GM20431 (cell line): ENCODE measurements at regions not wholly inside any gene's neighbourhood (a gene's known extent, or its start where the extent isn't known, plus 50 kb on each side); places are given as distances from the start of the nearest gene placed in this dataset.
"Not testable (repeated sequence)": the region's sequence is repeated elsewhere in the genome, so short reads cannot be mapped to it uniquely, and the experiment has no call there.

Experiments used
- in situ Hi-C: fragments of 300-500 bp; cut with MseI, MboI; formaldehyde crosslinking; loops from one replicate; pipeline ENCODE4 v1.15.0; 2020; ENCODE audit warnings: low sequenced_read_pairs; ENCODE audit not compliant: unreplicated experiment

DNA sequence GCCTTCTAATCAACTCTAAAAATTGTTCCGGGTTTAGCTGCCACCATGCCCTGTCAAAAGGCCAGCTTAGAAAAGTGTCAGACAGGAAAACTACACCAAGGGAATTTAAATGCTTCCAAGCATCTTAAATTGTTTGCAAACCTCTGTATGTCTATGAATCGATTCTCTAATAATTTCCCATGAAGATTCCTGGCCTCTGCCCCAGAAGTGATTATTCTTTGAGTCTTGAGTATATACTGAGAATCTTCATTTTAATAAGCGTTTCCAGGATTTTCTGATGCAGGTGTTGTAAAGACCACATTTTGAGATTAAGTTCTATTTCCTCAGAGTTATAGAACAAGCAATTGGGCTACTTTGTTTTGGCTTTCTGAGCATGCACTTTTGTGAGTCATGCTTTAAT, 471.8 kb upstream of the JAG1 start:
- in situ Hi-C loops: no loop called here

GRCh38 chr20:11153819-11154218, 480.0 kb upstream of the JAG1 start:
- in situ Hi-C loops: no loop called here

GRCh38 chr20:11155156-11155756, 481.5 kb upstream of the JAG1 start:
- in situ Hi-C loops: no loop called here

DNA sequence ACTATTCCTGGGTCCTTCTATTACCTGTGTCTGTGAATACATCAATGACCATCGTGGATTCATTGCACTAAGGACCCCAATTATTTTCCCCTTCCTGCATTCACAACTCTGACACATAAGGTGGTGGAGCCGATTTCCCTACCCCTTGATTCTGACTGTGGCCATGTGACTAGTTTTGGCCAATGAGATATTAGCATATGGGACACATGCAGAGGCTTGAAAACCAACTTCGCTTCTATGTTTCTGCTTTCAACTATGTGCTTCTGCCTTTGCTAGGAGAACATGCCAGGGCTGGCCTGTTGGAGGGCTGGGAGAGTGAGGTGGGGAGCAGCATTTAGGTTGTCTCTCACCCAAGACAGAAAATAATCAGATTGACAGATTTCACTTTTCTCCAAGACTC, 483.1 kb upstream of the JAG1 start:
- in situ Hi-C loops: no loop called here

GRCh38 chr20:11158146-11158545, 484.3 kb upstream of the JAG1 start:
- in situ Hi-C loops: no loop called here

DNA sequence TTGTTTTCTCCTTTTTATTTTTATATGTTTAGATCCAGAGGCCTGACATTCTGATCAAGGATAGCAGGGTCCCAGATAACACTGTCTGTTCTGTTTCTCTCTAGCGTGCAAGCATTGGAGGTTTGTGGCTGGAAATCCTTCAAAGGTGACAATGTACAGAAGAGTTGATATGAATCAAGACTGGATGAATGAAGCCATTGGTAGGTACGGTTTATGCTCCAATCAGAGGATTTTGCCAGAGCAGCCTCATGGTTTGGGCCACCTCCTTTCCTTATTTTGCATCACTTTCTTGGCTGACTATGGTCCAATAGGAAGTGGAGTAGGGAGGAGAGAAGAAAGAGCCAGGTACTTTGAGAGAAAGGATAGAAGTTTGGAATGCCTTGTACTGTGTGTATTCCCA, 484.8 kb upstream of the JAG1 start:
- in situ Hi-C loops: no loop called here

- in situ Hi-C loops: no loop called here
Observed at GRCh38 chr20:11159728-11160127, 485.9 kb upstream of the JAG1 start.

GRCh38 chr20:11162026-11162775, 488.4 kb upstream of the JAG1 start:
- in situ Hi-C loops: no loop called here

DNA sequence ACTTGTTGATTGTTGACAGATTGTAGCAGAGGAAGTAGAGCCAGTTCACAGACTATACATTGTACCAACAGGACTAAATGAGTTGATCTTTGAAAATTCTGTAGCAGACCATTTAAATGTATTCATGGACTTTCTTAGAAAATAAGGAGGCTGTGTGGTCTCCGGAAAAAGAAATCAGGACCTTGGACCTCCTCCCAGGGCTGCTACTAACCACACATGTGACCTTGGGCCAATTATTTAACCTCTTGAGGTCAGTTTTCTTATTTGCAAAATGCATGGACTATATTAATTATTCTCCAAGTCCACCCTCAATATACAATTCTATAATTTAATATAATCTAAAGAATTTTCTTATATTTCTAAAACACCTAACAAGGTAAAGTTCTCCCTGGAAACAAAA, 492.0 kb upstream of the JAG1 start:
- in situ Hi-C loops: no loop called here

GRCh38 chr20:11166712-11167111, 492.9 kb upstream of the JAG1 start:
- in situ Hi-C loops: no loop called here

DNA sequence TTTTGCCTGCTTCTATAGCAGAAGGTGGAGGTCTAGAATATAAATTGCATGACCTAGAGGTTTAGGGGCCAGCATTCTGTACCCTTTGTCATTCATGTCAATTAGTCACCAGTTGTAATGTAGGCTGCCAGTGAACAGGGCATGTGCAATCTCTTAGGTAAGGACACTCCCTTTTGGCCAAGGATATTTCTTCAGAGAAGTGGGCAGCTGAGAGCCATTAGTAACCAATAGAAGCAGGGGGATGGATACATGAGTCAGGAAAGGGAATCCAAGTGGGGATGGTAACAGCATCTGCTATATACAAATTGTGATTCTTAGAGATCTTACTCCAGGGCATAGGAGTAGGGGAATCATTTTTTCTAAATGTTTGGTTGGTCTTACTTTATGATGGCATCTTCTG, 494.2 kb upstream of the JAG1 start:
- in situ Hi-C loops: no loop called here

- in situ Hi-C loops: no loop called here
Observed at GRCh38 chr20:11170025-11170424, 496.2 kb upstream of the JAG1 start.

- in situ Hi-C loops: no loop called here
Observed at GRCh38 chr20:11170565-11170964, 496.8 kb upstream of the JAG1 start.

DNA sequence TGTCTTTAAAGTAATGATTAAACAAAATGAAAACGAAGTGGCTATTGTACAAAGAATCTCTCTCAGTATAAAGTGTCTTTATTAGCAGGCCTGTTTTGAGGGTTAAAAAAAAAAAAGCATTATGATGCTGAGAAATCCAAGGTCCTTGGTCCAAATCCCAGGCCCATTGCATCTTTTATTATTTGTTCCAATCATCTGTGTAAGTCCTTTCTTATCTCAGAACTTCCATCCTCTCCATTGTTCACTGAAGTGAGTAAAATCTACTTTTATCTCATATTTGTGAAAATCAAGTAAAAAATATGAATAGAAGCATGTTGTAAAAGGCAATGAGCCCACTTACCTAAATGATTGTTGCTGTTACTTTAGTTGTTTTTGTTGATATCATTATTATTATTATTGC, 499.1 kb upstream of the JAG1 start:
- in situ Hi-C loops: no loop called here

GRCh38 chr20:11173916-11174315, 500.1 kb upstream of the JAG1 start:
- in situ Hi-C loops: no loop called here

DNA sequence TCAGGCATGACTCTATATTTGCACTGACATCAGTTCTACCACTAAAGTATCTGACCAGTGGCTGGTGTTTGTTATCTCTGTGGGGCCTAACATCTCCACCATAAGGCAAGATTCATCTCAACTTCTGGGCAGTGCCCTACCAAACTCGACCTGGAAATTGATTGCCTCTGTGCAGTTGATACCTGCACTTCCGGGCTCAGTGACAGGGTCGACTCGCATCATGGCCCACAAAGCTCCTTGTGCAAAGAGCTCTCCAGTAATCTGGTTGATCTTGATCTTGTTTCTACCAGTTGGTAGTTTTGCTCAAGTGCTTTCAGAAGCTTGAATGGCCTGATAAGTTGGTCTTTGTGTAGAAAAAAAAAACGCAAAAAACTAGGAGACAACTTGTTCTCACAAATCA, 501.1 kb upstream of the JAG1 start:
- in situ Hi-C loops: no loop called here

- in situ Hi-C loops: no loop called here
Observed at GRCh38 chr20:11176431-11176830, 502.6 kb upstream of the JAG1 start.

DNA sequence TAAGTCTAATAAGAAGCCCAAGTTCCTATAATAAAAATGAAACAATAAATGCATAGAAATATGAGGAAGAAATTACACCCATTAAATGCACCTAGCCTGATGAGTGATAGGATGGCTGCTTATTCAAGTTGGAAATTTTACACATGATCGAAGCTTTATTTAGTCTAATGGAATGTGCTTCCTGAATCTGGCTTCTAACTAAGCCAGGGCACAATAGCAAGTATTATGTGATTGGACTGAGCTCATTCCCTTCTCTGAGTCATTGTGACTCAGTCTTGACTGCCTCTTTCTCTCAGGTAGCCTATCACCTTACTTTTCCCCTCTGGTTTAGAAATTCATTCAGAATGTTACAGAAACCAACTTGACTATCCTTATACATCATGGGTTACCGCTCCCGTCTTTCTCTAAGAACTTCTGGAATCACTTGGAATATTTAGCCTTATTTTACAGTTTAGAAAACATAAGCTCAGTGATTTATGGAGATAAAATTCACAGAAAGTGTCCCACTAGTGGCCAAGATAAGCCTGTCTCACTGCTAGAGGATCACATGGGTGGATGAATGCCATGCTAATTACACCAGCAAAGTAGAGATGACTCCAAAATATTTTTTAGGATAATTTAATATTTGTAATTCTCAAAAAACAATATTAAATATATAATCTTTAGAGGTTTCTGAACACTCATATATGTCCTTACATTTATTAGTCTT, 505.3 kb upstream of the JAG1 start:
- in situ Hi-C loops: no loop called here

- in situ Hi-C loops: no loop called here
Observed at GRCh38 chr20:11180186-11180585, 506.4 kb upstream of the JAG1 start.

- in situ Hi-C loops: not testable (repeated sequence)
Observed at GRCh38 chr20:11181129-11181528, 507.3 kb upstream of the JAG1 start.

- in situ Hi-C loops: no loop called here
Observed at GRCh38 chr20:11181966-11182365, 508.2 kb upstream of the JAG1 start.
